K562 (cell line): ENCODE measurements at regions not wholly inside any gene's neighbourhood (a gene's known extent, or its start where the extent isn't known, plus 50 kb on each side); places are given as distances from the start of the nearest gene placed in this dataset.

ENCODE experiments used
- ELF4 ChIP-seq: fragments of 450-650 bp; formaldehyde crosslinking; IDR thresholded peaks from 2 replicates; pipeline ENCODE4 v1.4.0; 2022; ENCODE audit warnings: missing genetic modification characterization
- IFI16 ChIP-seq: fragments of 250-450 bp; sonication (Bioruptor Pico); IDR thresholded peaks from 2 replicates; pipeline ENCODE4 v2.1.2; 2022; ENCODE audit warnings: mild to moderate bottlenecking, inconsistent platforms
- KDM4B ChIP-seq, 2 experiments: fragments of 450-650 bp in 1 of 2; sonication (generic) in 1 of 2; IDR thresholded peaks; 2 replicates each; pipeline ENCODE4 v1.6.1; 2016 to 2017; ENCODE audit warnings: borderline replicate concordance in 2 of 2, antibody characterized with exemption in 1 of 2, low read depth in 1 of 2, mild to moderate bottlenecking in 1 of 2
- MAFK ChIP-seq: IDR thresholded peaks from 2 replicates; pipeline ENCODE4 v1.6.1; 2011; ENCODE audit warnings: low read length, improper control_type of control experiment
- NFATC3 ChIP-seq: fragments of 450-650 bp; IDR thresholded peaks from 2 replicates; pipeline ENCODE4 v1.6.1; 2017; ENCODE audit warnings: mild to moderate bottlenecking
- RUNX1 ChIP-seq: sonication (generic); IDR thresholded peaks from 2 replicates; pipeline ENCODE4 v1.6.1; 2016; ENCODE audit warnings: antibody characterized with exemption, low read depth
- ZNF184 ChIP-seq: sonication (generic); formaldehyde crosslinking; IDR thresholded peaks from 2 replicates; pipeline ENCODE4 v1.5.0; 2020; ENCODE audit warnings: missing genetic modification reagents
- ZNF445 ChIP-seq: fragments of 250-450 bp; sonication (Bioruptor Pico); IDR thresholded peaks from 2 replicates; pipeline ENCODE4 v1.4.0; 2020; ENCODE audit warnings: low read depth, mild to moderate bottlenecking, moderate library complexity
- TF ChIP-seq, protein P1 (sequence below): fragments of 450-650 bp; IDR thresholded peaks from 2 replicates; pipeline ENCODE4 v1.6.1; 2016; ENCODE audit warnings: mild to moderate bottlenecking, moderate library complexity
- TF ChIP-seq, protein P2 (sequence below): sonication (generic); formaldehyde crosslinking; IDR thresholded peaks from 2 replicates; pipeline ENCODE4 v1.8.1; 2023; ENCODE audit warnings: mild to moderate bottlenecking, missing genetic modification reagents
- TF ChIP-seq, protein P3 (sequence below): fragments of 450-650 bp; IDR thresholded peaks from 2 replicates; pipeline ENCODE4 v1.6.1; 2016; ENCODE audit warnings: antibody characterized with exemption

DNA sequence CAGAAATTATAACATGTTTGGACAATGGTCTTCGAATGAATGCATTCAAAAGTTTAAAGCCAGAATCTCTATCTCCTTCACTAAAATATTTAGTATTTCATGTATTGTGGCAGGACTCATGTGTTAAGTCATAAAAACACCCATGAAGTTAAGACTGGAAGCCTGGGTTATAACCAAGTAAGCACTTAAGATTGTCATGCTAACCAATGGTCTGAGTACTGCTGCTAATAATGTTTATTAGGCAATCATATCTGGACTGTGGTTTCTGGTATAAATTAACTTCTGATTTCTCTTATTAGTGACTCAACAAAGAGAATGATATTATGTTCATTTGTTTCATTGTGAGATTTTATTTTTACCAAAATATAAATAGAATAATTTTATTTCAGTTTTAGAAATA, 297.9 kb upstream of the EDIL3 start (continued):
- TF ChIP-seq, protein P1, sequence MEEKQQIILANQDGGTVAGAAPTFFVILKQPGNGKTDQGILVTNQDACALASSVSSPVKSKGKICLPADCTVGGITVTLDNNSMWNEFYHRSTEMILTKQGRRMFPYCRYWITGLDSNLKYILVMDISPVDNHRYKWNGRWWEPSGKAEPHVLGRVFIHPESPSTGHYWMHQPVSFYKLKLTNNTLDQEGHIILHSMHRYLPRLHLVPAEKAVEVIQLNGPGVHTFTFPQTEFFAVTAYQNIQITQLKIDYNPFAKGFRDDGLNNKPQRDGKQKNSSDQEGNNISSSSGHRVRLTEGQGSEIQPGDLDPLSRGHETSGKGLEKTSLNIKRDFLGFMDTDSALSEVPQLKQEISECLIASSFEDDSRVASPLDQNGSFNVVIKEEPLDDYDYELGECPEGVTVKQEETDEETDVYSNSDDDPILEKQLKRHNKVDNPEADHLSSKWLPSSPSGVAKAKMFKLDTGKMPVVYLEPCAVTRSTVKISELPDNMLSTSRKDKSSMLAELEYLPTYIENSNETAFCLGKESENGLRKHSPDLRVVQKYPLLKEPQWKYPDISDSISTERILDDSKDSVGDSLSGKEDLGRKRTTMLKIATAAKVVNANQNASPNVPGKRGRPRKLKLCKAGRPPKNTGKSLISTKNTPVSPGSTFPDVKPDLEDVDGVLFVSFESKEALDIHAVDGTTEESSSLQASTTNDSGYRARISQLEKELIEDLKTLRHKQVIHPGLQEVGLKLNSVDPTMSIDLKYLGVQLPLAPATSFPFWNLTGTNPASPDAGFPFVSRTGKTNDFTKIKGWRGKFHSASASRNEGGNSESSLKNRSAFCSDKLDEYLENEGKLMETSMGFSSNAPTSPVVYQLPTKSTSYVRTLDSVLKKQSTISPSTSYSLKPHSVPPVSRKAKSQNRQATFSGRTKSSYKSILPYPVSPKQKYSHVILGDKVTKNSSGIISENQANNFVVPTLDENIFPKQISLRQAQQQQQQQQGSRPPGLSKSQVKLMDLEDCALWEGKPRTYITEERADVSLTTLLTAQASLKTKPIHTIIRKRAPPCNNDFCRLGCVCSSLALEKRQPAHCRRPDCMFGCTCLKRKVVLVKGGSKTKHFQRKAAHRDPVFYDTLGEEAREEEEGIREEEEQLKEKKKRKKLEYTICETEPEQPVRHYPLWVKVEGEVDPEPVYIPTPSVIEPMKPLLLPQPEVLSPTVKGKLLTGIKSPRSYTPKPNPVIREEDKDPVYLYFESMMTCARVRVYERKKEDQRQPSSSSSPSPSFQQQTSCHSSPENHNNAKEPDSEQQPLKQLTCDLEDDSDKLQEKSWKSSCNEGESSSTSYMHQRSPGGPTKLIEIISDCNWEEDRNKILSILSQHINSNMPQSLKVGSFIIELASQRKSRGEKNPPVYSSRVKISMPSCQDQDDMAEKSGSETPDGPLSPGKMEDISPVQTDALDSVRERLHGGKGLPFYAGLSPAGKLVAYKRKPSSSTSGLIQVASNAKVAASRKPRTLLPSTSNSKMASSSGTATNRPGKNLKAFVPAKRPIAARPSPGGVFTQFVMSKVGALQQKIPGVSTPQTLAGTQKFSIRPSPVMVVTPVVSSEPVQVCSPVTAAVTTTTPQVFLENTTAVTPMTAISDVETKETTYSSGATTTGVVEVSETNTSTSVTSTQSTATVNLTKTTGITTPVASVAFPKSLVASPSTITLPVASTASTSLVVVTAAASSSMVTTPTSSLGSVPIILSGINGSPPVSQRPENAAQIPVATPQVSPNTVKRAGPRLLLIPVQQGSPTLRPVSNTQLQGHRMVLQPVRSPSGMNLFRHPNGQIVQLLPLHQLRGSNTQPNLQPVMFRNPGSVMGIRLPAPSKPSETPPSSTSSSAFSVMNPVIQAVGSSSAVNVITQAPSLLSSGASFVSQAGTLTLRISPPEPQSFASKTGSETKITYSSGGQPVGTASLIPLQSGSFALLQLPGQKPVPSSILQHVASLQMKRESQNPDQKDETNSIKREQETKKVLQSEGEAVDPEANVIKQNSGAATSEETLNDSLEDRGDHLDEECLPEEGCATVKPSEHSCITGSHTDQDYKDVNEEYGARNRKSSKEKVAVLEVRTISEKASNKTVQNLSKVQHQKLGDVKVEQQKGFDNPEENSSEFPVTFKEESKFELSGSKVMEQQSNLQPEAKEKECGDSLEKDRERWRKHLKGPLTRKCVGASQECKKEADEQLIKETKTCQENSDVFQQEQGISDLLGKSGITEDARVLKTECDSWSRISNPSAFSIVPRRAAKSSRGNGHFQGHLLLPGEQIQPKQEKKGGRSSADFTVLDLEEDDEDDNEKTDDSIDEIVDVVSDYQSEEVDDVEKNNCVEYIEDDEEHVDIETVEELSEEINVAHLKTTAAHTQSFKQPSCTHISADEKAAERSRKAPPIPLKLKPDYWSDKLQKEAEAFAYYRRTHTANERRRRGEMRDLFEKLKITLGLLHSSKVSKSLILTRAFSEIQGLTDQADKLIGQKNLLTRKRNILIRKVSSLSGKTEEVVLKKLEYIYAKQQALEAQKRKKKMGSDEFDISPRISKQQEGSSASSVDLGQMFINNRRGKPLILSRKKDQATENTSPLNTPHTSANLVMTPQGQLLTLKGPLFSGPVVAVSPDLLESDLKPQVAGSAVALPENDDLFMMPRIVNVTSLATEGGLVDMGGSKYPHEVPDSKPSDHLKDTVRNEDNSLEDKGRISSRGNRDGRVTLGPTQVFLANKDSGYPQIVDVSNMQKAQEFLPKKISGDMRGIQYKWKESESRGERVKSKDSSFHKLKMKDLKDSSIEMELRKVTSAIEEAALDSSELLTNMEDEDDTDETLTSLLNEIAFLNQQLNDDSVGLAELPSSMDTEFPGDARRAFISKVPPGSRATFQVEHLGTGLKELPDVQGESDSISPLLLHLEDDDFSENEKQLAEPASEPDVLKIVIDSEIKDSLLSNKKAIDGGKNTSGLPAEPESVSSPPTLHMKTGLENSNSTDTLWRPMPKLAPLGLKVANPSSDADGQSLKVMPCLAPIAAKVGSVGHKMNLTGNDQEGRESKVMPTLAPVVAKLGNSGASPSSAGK: no peak
- no peak for TF ChIP-seq RUNX1
- no peak for TF ChIP-seq ELF4 (CRISPR knock-in tag)
- TF ChIP-seq NFATC3: no peak
- TF ChIP-seq ZNF445: no peak
- TF ChIP-seq, protein P2, sequence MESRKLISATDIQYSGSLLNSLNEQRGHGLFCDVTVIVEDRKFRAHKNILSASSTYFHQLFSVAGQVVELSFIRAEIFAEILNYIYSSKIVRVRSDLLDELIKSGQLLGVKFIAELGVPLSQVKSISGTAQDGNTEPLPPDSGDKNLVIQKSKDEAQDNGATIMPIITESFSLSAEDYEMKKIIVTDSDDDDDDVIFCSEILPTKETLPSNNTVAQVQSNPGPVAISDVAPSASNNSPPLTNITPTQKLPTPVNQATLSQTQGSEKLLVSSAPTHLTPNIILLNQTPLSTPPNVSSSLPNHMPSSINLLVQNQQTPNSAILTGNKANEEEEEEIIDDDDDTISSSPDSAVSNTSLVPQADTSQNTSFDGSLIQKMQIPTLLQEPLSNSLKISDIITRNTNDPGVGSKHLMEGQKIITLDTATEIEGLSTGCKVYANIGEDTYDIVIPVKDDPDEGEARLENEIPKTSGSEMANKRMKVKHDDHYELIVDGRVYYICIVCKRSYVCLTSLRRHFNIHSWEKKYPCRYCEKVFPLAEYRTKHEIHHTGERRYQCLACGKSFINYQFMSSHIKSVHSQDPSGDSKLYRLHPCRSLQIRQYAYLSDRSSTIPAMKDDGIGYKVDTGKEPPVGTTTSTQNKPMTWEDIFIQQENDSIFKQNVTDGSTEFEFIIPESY: no peak
- TF ChIP-seq MAFK: no peak
- no peak for TF ChIP-seq ZNF184
- TF ChIP-seq KDM4B (IDR thresholded peaks at IDR 0.05; ENCODE audit: borderline replicate concordance in 2 of 2, low read depth in 1 of 2): no peak
- no peak for TF ChIP-seq IFI16 (CRISPR knock-in tag)
- TF ChIP-seq, protein P3, sequence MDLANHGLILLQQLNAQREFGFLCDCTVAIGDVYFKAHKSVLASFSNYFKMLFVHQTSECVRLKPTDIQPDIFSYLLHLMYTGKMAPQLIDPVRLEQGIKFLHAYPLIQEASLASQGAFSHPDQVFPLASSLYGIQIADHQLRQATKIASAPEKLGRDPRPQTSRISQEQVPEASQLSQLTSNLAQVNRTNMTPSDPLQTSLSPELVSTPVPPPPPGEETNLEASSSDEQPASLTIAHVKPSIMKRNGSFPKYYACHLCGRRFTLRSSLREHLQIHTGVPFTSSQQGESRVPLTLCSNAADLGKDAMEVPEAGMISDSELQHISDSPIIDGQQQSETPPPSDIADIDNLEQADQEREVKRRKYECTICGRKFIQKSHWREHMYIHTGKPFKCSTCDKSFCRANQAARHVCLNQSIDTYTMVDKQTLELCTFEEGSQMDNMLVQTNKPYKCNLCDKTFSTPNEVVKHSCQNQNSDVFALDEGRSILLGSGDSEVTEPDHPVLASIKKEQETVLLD: no peak
